ENCODE measurements at regions not wholly inside any gene's neighbourhood (a gene's known extent, or its start where the extent isn't known, plus 50 kb on each side); places are given as distances from the start of the nearest gene placed in this dataset.
"Not testable (repeated sequence)": the region's sequence is repeated elsewhere in the genome, so short reads cannot be mapped to it uniquely, and the experiment has no call there.

- ATAC-seq: no peak
- no peak overlapping the region for H3K27ac ChIP-seq
- no peak overlapping the region for H3K4me3 ChIP-seq
- TF ChIP-seq POLR2AphosphoS5 (IDR thresholded peaks at IDR 0.05) (no peak), CTCF (IDR thresholded peaks at IDR 0.05) (no peak), POLR2A (IDR thresholded peaks at IDR 0.05) (no peak), EP300 (IDR thresholded peaks at IDR 0.05) (no peak)
- WGBS, 2 donors (ENCODE audit: low coverage in 1 of 2): 80 to 83% methylated on average over 6 to 11 of the region's 17 CpGs
- no peaks in the 10 kb centered on the region for H3K27me3 ChIP-seq
- H3K4me1 ChIP-seq: no peaks in the 10 kb centered on the region
- no peaks in the 10 kb centered on the region for H3K9me3 ChIP-seq
- H3K36me3 ChIP-seq: no peaks in the 10 kb centered on the region
Observed at GRCh38 chr19:31883296-31883990, 462.0 kb upstream of the ZNF507 start.

- Histone ChIP-seq H3K4me3 (no peak overlapping the region), H3K27ac (no peak overlapping the region), H3K4me1 (no peaks in the 10 kb centered on the region), H3K9me3 (no peaks in the 10 kb centered on the region), H3K36me3 (no peaks in the 10 kb centered on the region), H3K27me3 (no peaks in the 10 kb centered on the region)
- WGBS, 2 donors (ENCODE audit: low coverage in 1 of 2): 65% methylated on average over 4 to 6 of the region's 8 CpGs
- no peak for ATAC-seq
- no peak for TF ChIP-seq POLR2AphosphoS5 (IDR thresholded peaks at IDR 0.05)
Observed at GRCh38 chr19:31885280-31885853, 460.0 kb upstream of the ZNF507 start.

- TF ChIP-seq CTCF (IDR thresholded peaks at IDR 0.05): no peak
- no peak for TF ChIP-seq POLR2AphosphoS5 (IDR thresholded peaks at IDR 0.05)
- TF ChIP-seq POLR2A (IDR thresholded peaks at IDR 0.05): no peak
- no peak for TF ChIP-seq EP300 (IDR thresholded peaks at IDR 0.05)
- ATAC-seq: no peak
- Histone ChIP-seq H3K36me3 (no peaks in the 10 kb centered on the region), H3K27me3 (no peaks in the 10 kb centered on the region), H3K4me1 (no peaks in the 10 kb centered on the region), H3K4me3 (no peak overlapping the region), H3K27ac (no peak overlapping the region), H3K9me3 (peaks cover 0 to 11% (median 0%) of the 10 kb centered on the region in 3 donors)
- WGBS, 2 donors (ENCODE audit: low coverage in 1 of 2): 82 to 90% methylated on average over 8 of the region's 9 CpGs
Observed at GRCh38 chr19:31890230-31890629, 455.2 kb upstream of the ZNF507 start.

GRCh38 chr19:31892060-31892459 lies 453.4 kb upstream of the ZNF507 start:
- Histone ChIP-seq H3K27me3 (no peaks in the 10 kb centered on the region), H3K36me3 (no peaks in the 10 kb centered on the region), H3K27ac (no peak overlapping the region), H3K4me1 (no peaks in the 10 kb centered on the region), H3K4me3 (no peak overlapping the region), H3K9me3 (peaks cover 0 to 11% (median 0%) of the 10 kb centered on the region in 3 donors)
- WGBS, 2 donors (ENCODE audit: low coverage in 1 of 2): 76 to 88% methylated on average over 2 of the region's 2 CpGs
- ATAC-seq: no peak
- TF ChIP-seq CTCF (IDR thresholded peaks at IDR 0.05) (no peak), POLR2A (IDR thresholded peaks at IDR 0.05) (no peak), POLR2AphosphoS5 (IDR thresholded peaks at IDR 0.05) (no peak)

- not testable (repeated sequence) for H3K4me1 ChIP-seq, ATAC-seq, H3K36me3 ChIP-seq, H3K27me3 ChIP-seq, H3K27ac ChIP-seq, H3K4me3 ChIP-seq
- WGBS, 2 donors (ENCODE audit: low coverage in 1 of 2): 92 to 94% methylated on average over 4 of the region's 4 CpGs
- peaks cover 0 to 11% (median 0%) of the 10 kb centered on the region in 3 donors for H3K9me3 ChIP-seq
Observed at GRCh38 chr19:31893491-31893890, 451.9 kb upstream of the ZNF507 start.

- Histone ChIP-seq H3K4me1 (no peaks in the 10 kb centered on the region), H3K36me3 (no peaks in the 10 kb centered on the region), H3K4me3 (no peak overlapping the region), H3K27me3 (no peaks in the 10 kb centered on the region), H3K27ac (no peak overlapping the region), H3K9me3 (peaks cover 0 to 11% (median 0%) of the 10 kb centered on the region in 3 donors)
- 80 to 83% methylated on average over 1 of the region's 1 CpG for WGBS, 2 donors (ENCODE audit: low coverage in 1 of 2)
- no peak for TF ChIP-seq POLR2A (IDR thresholded peaks at IDR 0.05)
- no peak for TF ChIP-seq POLR2AphosphoS5 (IDR thresholded peaks at IDR 0.05)
- TF ChIP-seq EP300 (IDR thresholded peaks at IDR 0.05): no peak
- no peak for TF ChIP-seq CTCF (IDR thresholded peaks at IDR 0.05)
- no peak for ATAC-seq
Observed at GRCh38 chr19:31894451-31894850, 451.0 kb upstream of the ZNF507 start.

Measured in gastroesophageal sphincter (tissue), 4 donors.